ENCODE measurements at regions not wholly inside any gene's neighbourhood (a gene's known extent, or its start where the extent isn't known, plus 50 kb on each side); places are given as distances from the start of the nearest gene placed in this dataset.

GRCh38 chr13:87322386-87322785, 348.8 kb upstream of the SLITRK5 start:
- TF ChIP-seq CTCF (IDR thresholded peaks at IDR 0.05), result no peak
- TF ChIP-seq POLR2A (IDR thresholded peaks at IDR 0.05), result no peak
